Stomach smooth muscle (tissue), 2 donors: ENCODE measurements at regions not wholly inside any gene's neighbourhood (a gene's known extent, or its start where the extent isn't known, plus 50 kb on each side); places are given as distances from the start of the nearest gene placed in this dataset.

Experiments used
- H3K27ac ChIP-seq: one replicate; pipeline ENCODE4 v1.7.0; 2013; ENCODE audit warnings: mild to moderate bottlenecking, low read length, inconsistent platforms
- H3K27me3 ChIP-seq, 2 donors: one replicate each; pipeline ENCODE4 v1.7.0; 2013; ENCODE audit warnings: low read length in 2 of 2; ENCODE audit not compliant: insufficient read depth in 2 of 2, control insufficient read depth in 1 of 2
- H3K36me3 ChIP-seq, 2 donors: one replicate each; pipeline ENCODE4 v1.7.0; 2013; ENCODE audit warnings: low read length in 2 of 2; ENCODE audit not compliant: control insufficient read depth in 2 of 2, insufficient read depth in 2 of 2
- H3K4me1 ChIP-seq: one replicate; pipeline ENCODE4 v1.7.0; 2013; ENCODE audit warnings: low read length; ENCODE audit not compliant: control insufficient read depth, insufficient read depth
- H3K4me3 ChIP-seq, 2 donors: one replicate each; pipeline ENCODE4 v1.7.0; 2013; ENCODE audit warnings: low read length in 2 of 2
- H3K9ac ChIP-seq, 2 donors: one replicate each; pipeline ENCODE4 v1.7.0; 2013; ENCODE audit warnings: low read length in 2 of 2, mild to moderate bottlenecking in 1 of 2
- H3K9me3 ChIP-seq, 2 donors: one replicate each; pipeline ENCODE4 v1.7.0; 2013; ENCODE audit warnings: low read length in 2 of 2; ENCODE audit not compliant: control insufficient read depth in 2 of 2
- donor health status: healthy.
- donor health status: Pancreatic carcinoma.

GRCh38 chr2:219803294-219803693 is 175.9 kb downstream of the SLC4A3 start:
- no peaks in the 10 kb centered on the region for H3K36me3 ChIP-seq
- no peaks in the 10 kb centered on the region for H3K27me3 ChIP-seq
- no peak overlapping the region for H3K9ac ChIP-seq
- no peak overlapping the region for H3K4me3 ChIP-seq
- no peak overlapping the region for H3K27ac ChIP-seq
- no peaks in the 10 kb centered on the region for H3K4me1 ChIP-seq
- no peaks in the 10 kb centered on the region for H3K9me3 ChIP-seq

DNA sequence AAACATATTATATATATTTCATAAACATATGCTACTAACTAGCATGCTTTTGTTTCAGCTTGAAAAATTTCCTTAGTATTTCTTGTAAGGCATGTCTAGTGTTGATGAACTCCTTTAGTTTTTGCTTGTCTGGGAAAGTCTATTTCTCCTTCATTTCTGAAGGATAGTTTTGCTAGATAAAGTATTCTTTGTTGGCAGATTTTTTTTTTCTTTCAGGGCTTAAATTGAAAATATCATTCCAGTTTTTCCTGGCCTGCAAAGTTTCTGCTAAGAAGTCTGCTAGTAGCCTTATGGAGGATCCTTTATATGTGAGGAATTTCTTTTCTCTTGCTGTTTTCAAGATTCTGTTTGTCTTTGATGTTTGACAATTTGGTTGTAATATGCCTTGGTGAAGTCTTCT is 183.5 kb downstream of the SLC4A3 start:
- no peaks in the 10 kb centered on the region for H3K36me3 ChIP-seq
- no peak overlapping the region for H3K4me3 ChIP-seq
- H3K9me3 ChIP-seq = peaks cover 5 to 11% of the 10 kb centered on the region in 2 donors
- H3K4me1 ChIP-seq = no peaks in the 10 kb centered on the region
- H3K27ac ChIP-seq = no peak overlapping the region
- H3K9ac ChIP-seq = no peak overlapping the region
- no peaks in the 10 kb centered on the region for H3K27me3 ChIP-seq

DNA sequence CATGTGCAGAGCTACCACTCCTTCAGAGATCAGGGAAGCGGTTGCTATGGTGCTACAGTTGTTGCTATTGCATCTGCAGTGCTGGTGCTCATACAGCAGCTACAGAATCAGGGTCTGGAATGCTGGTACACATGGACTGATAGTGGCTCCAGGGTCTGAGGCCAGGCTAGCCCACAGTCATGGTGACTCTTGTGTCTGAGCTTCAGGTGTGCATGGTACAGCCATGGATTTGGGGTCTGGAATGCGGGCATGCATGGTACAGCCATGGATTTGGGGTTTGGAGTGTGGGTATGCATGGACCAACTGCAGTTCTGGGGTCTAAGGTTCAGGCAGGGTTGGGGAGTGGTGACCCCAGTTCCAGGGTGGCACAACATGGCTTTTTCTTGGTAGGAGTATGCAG is 185.2 kb downstream of the SLC4A3 start:
- no peaks in the 10 kb centered on the region for H3K4me1 ChIP-seq
- no peak overlapping the region for H3K9ac ChIP-seq
- no peak overlapping the region for H3K4me3 ChIP-seq
- H3K36me3 ChIP-seq = no peaks in the 10 kb centered on the region
- no peaks in the 10 kb centered on the region for H3K27me3 ChIP-seq
- H3K27ac ChIP-seq = no peak overlapping the region
- peaks cover 5 to 11% of the 10 kb centered on the region in 2 donors for H3K9me3 ChIP-seq

GRCh38 chr2:219820767-219821166 is 193.3 kb downstream of the SLC4A3 start:
- Histone ChIP-seq H3K4me3 (no peak overlapping the region), H3K4me1 (no peaks in the 10 kb centered on the region), H3K9ac (no peak overlapping the region), H3K27ac (no peak overlapping the region), H3K9me3 (peaks cover 0 to 6% of the 10 kb centered on the region in 2 donors), H3K36me3 (no peaks in the 10 kb centered on the region), H3K27me3 (no peaks in the 10 kb centered on the region)

- no peaks in the 10 kb centered on the region for H3K4me1 ChIP-seq
- no peaks in the 10 kb centered on the region for H3K36me3 ChIP-seq
- no peak overlapping the region for H3K27ac ChIP-seq
- no peaks in the 10 kb centered on the region for H3K27me3 ChIP-seq
- no peak overlapping the region for H3K9ac ChIP-seq
- H3K9me3 ChIP-seq = peaks cover 0 to 6% of the 10 kb centered on the region in 2 donors
- H3K4me3 ChIP-seq = no peak overlapping the region
These were observed 196.1 kb downstream of the SLC4A3 start for GRCh38 chr2:219823574-219823973.

GRCh38 chr2:219824996-219825395 is 197.6 kb downstream of the SLC4A3 start:
- no peaks in the 10 kb centered on the region for H3K36me3 ChIP-seq
- H3K27ac ChIP-seq = no peak overlapping the region
- no peaks in the 10 kb centered on the region for H3K4me1 ChIP-seq
- no peaks in the 10 kb centered on the region for H3K27me3 ChIP-seq
- no peak overlapping the region for H3K9ac ChIP-seq
- no peak overlapping the region for H3K4me3 ChIP-seq
- no peaks in the 10 kb centered on the region for H3K9me3 ChIP-seq

GRCh38 chr2:219828127-219828526 is 200.7 kb downstream of the SLC4A3 start:
- Histone ChIP-seq H3K9me3 (no peaks in the 10 kb centered on the region), H3K9ac (no peak overlapping the region), H3K27ac (no peak overlapping the region), H3K4me3 (no peak overlapping the region), H3K27me3 (no peaks in the 10 kb centered on the region), H3K4me1 (no peaks in the 10 kb centered on the region), H3K36me3 (no peaks in the 10 kb centered on the region)

DNA sequence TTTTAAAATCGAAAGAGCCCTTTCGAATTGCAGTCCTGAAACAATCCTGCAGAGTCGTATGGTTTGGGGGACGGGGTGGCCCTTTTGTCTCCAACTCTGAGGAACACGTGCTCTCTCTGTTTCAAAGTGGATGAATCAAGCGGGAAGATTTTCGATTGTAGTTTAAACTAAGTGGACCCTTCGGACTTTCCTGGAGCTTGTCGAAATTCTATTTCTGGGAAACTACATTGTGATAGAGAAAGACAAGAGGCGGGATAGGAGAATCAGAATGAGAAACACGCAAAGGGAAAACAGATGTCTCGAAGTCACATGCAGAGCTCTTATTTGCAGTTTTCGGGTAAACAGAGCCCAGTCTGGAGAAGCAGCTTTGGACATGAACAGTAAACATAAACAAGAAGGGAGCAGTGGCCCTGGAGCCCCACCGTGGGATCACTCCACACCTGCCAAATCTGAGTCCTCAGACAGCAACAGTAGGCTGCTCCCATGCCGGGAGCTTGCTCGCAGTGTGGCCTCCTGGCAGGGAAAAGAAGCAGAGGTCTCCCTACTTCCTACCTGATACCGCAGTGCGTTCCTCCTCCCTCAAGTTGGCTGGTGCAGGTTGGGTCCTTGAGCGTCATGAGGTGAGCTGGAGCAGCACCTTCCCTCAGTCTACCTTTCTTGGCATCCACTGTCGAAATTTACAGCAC is 202.4 kb downstream of the SLC4A3 start:
- H3K4me1 ChIP-seq = no peaks in the 10 kb centered on the region
- H3K36me3 ChIP-seq = no peaks in the 10 kb centered on the region
- no peak overlapping the region for H3K4me3 ChIP-seq
- H3K9me3 ChIP-seq = no peaks in the 10 kb centered on the region
- no peak overlapping the region for H3K27ac ChIP-seq
- H3K9ac ChIP-seq = no peak overlapping the region
- no peaks in the 10 kb centered on the region for H3K27me3 ChIP-seq

- Histone ChIP-seq H3K36me3 (no peaks in the 10 kb centered on the region), H3K9ac (no peak overlapping the region), H3K27me3 (no peaks in the 10 kb centered on the region), H3K27ac (no peak overlapping the region), H3K4me3 (no peak overlapping the region), H3K9me3 (no peaks in the 10 kb centered on the region), H3K4me1 (no peaks in the 10 kb centered on the region)
These were observed 202.9 kb downstream of the SLC4A3 start for GRCh38 chr2:219830353-219830738.

DNA sequence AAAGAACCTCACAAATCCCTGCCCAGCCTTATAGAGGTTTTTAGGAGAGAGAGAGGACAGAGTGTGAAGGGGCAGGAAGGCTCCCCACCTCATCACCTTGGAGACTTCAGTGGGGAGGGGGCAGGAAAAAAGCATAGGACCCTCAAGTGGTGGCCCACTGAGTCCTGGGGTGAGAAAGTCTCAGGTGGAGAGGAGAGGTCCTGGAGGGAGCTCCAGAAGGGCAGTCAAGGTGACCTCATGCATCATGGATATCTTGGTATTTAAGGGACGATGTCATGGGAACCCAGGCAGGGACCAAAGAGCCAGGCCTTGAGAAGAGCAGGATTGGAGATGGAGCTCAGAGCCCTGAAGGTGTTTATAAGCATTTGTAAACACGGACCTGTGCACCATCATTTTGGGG is 204.5 kb downstream of the SLC4A3 start:
- H3K27ac ChIP-seq = no peak overlapping the region
- H3K9ac ChIP-seq = no peak overlapping the region
- no peaks in the 10 kb centered on the region for H3K4me1 ChIP-seq
- H3K36me3 ChIP-seq = no peaks in the 10 kb centered on the region
- H3K27me3 ChIP-seq = no peaks in the 10 kb centered on the region
- H3K9me3 ChIP-seq = no peaks in the 10 kb centered on the region
- no peak overlapping the region for H3K4me3 ChIP-seq

DNA sequence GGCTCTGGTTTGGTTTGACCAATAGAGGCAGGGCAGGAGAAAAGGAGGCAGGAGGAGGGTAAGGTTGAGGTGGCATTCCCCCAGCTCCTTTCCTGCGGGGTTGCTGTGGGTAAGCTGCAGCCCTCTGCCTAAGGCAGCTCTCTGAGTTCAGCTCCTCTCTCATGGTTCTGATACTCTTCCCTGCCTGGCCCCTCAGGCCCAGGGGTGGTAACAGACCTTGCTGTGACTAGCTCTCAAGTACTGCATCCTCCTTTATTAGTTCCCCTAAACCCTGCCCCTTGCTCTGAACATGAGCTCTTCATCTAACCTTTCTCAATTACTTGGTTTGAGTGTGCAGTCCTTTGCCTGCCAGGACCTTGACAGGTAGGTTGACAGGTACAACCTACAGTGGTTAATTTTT is 205.5 kb downstream of the SLC4A3 start:
- H3K36me3 ChIP-seq = no peaks in the 10 kb centered on the region
- no peaks in the 10 kb centered on the region for H3K9me3 ChIP-seq
- no peak overlapping the region for H3K4me3 ChIP-seq
- H3K4me1 ChIP-seq = no peaks in the 10 kb centered on the region
- no peak overlapping the region for H3K9ac ChIP-seq
- H3K27me3 ChIP-seq = no peaks in the 10 kb centered on the region
- H3K27ac ChIP-seq = no peak overlapping the region
